GM18508 (cell line): ENCODE measurements at regions not wholly inside any gene's neighbourhood (a gene's known extent, or its start where the extent isn't known, plus 50 kb on each side); places are given as distances from the start of the nearest gene placed in this dataset.
"Not testable (repeated sequence)": the region's sequence is repeated elsewhere in the genome, so short reads cannot be mapped to it uniquely, and the experiment has no call there.

Experiments
- ATAC-seq: cut with Tn5 transposase; IDR thresholded peaks from one replicate; pipeline ENCODE4 v1.9.1; 2021; ENCODE audit warnings: moderate number of reproducible peaks; ENCODE audit not compliant: insufficient read depth, unreplicated experiment

DNA sequence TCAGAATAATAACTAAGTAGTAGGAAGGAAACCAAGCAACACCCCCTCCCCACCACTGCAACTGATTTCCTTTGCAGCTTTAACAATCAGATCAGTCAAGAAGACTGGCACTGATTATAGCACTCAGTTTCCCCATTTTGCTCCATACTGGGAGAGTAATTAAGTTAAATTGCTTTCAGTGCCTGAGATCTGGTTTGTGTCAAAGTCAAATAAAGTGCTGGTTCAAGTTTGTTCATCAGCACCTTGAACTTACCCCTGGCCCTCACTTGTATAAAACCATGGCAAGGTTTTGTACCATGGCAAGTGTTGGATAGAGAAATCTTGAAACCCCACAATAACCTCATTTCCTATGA lies 290.2 kb upstream of the SEMA6A start:
- ATAC-seq = no peak

DNA sequence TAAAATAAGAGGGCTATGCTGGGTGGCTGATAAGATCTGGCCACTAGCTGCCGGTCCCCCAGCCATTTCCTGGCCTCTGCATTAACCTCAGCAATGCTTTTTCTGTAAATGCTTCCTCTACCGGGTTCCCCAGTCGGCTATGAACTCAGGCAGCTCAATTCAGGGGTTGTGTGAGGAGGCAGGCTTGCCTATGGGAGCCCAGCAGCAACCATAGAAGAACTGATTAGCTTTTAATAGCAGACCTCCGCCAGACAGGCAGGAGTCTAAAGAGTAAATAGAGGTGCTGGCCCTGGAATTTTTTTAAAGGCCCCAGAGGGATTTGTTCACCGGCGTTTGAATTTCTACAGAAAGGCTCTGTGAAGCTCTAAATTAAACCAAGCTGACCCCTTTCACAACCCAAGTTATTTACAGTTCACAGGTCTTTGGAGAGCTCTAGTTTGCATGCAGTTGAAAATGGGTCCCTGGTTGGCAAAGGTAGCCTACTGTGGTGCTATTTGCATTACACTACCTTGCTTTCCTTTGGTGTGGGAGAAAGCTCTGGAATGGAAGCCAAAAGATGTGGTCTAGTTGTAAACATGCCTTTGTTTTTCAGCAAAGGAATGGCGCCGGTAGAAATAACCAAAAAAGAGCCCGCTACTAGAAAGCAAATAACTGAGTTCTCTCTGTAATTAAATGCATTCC lies 289.7 kb upstream of the SEMA6A start:
- ATAC-seq = no peak

DNA sequence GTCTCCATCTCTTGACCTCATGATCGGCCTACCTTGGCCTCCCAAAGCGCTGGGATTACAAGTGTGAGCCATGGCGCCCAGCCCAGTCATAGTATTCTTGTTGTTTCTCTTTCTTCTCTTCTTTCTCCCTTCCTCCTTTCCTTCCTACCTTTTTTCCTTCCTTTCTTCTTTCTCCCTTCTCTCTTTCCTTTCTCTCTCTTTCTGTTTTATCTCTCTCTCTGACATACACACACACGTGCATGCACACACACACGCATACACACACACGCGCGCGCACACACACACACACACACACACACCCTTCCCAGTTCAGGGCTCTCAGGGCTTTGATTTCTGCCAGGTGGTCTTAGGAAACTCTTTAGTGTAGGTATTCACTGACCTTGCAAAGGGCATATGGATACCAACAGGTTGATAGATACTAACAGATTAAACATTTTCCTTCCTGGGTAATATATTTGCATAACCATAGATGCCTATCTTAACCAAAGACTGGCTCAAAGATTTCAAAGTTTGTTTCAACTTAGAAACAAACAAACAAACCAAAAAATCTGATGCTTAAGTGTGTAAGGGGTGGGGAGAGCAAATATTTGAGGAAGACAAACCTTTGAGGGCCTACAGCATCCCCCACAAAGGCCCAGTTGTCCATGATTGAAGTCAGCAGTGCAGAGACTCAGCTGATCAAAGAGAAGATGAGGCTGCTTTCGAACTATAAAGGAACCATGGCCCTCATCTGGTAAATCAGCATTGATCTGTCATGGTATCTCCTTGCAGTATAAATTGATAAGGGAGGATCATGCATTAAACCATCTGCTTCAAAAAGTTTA lies 288.2 kb upstream of the SEMA6A start:
- ATAC-seq = no peak

DNA sequence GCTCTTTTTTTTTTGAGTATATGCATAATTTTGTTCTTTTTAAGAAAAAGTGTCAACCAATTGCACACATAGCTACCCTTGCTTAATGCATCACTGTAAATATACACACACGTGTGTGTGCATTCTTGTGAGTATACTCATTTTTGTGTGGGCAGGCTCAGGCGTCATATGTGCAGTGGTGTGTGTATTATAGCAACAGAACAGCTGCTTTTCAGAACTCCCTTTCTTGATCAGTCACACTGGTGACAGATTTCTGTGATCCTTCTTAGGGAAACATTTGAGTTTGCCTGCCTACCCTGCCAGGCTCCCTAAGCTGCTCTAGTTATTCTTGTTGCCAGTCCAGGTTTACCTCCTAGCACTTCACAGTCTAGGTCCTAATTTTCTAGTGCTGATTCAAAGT lies 287.0 kb upstream of the SEMA6A start:
- ATAC-seq = no peak

DNA sequence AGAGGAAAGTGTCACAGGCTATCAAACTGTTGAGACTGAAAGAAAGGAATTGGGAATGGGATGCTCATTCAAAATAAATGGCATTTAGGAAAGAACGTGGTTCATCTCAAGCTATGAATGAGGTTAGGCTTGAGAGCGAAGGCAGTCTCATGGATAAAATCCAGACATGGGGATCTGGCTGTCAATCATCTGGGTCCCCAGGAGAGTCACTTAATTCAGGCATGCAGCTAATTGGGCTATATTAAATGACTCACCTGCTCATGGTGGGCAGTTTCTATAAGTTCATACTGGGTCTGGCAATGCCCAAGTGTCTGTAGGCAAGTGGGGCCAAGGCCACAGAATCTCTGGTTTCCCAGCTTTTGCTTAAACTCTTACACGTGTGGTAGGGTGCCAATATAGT lies 286.5 kb upstream of the SEMA6A start:
- ATAC-seq = no peak

DNA sequence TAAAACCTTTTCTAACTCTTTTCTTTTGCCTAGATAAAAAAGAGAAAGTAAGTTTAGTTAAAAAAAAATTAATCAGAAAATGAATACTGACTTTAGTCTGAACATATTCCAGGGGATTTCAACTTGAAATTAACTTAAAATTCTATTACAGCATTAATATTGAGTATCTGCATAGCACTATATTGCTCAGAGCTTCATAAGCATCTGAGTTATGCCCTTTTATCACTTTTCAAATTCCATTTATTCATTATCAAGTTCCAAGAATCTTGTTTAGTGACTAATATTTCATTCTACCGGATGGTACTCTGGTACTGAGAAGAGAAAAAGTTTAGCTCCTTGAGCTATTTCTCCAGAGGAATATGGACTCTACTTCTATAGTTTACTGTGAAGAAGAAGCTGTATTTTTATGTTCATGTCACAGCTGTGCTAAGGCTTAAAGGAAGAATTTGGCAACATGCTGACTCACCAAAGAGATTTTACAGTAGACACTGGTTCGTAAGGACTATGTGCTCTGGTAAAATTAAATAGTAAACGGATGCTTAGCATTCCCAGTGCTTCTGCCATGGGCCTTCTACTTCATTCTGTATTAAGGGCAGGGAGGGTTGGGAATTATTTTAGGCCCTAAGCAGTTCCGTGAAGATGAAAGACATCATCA lies 285.2 kb upstream of the SEMA6A start:
- ATAC-seq = no peak

DNA sequence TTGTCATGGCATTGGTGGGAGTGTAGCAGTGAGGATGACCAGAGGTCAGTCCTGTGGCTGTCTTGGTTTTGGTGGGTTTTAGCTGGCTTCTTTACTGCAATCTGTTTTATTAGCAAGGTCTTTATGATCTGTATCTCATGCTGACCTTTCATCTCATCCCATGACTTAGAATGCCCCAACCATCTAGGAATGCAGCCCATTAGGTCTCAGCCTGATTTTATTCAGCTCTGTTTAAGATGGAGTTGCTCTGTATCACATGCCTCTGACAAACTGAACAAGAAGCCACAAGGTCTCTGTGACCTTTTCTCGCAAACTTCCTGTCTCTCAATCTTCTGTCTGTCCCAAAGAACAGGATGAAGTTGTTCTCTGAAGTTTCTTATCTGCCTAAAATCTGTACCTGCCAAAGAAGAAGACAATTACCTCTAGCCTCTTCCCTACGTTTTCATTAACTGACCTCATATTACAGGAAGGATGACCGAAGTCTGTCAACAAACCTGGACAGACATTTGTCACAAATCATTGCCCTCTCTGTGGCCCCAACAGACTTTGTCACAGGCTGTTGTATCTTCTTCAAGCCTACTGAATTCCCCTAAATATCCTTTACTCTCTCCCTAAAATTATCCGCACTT lies 284.2 kb upstream of the SEMA6A start:
- no peak for ATAC-seq

DNA sequence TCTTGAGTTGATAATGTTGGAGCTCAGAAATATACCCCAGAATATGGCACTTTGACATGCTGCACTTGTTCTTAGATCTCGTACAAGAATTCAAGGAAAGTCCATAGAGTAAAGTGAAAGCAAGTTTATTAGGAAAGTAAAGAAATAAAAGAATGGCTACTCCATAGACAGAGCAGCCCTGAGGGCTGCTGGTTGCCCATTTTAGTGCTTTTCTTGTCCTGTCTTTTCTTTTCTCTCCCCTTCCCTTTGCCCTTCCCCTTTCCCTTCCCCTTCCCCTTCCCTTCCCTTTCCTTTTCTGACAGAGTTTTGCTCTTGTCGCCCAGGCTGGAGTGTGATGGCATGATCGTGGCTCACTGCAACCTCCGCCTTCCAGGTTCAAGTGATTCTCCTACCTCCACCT lies 283.4 kb upstream of the SEMA6A start:
- ATAC-seq = not testable (repeated sequence)

DNA sequence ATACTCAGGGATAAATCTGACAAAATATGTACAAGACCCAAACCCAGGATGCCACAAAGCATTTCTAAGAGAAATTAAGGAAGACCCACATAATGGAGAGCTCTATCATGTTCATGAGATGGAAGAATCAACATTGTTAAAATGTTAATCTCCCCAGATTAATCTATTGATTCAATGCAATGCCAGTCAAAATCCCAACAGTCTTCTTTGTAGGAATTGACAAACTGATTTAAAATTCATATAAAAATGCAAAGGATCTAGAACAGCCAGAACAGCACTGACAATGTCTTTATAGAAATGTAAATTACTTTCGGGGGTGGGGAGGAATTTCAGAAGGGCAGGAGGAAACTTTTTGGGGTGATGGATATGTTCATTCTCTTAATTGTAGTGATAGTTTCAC lies 281.6 kb upstream of the SEMA6A start:
- ATAC-seq = no peak

DNA sequence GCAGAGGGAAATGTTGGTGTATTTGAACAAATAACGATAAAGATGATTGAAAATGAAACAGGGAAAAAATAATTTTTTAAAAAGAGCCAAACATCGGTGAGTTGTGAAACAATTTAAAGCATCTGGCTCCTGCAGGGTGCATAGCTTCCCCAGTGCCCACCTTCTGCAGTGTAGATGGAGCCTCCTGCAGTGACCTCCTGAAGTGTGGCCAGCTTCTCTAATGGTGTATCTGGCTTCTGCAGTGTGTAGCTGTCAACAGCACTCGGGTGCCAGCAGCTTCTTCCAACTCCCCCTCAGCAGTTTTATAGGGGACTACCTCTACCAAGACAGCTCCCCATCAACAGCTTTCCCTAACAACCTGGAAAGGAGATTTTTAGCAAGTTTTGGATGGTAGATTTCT lies 279.4 kb upstream of the SEMA6A start:
- no peak for ATAC-seq

DNA sequence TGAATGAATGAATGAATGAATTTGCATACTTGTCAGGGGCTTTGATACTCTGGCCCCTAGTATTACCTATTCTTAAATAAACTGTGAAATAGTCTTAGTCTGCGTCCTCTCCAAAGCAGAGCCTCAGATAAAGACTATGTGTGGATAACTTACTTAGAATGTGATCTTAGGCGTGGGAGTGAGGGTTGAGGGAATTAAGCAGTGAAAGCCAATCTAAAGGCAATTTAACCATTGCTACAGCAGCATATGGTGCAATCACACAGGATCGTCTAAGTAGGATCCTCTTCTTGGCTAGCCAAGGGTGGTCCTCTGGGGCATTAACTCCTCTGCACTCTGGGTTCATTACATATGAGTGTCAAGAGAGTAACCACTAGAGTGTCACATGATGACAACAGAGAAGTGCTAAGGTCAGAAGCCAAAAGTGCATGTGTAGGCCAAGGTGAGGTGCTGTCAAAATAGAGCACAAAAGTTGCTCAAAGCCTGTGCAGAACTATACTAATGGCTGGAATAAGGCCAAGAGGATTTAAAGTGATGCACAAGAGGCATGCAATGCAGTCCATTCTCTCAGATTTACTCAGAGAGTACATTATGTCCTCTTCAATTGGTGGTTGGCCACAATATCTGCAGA lies 274.4 kb upstream of the SEMA6A start:
- no peak for ATAC-seq

DNA sequence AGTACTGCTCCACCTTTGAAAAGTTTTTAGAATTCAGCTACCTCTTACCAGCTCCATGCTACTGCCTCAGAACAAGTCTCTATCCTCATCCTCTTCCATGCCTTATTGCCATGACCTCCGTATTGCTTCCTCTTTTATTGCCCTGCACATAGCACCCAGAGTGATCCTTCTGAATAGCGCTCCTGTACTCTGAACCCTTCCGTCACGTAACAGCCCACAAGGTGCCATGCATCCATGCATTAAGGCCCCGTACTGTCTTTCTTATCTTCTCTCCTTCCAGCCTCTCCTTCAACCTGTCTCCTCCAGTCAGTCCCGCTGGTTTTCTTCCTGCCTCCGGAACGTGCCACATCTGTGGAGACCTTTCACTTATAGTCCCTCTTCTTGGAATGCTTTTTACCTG lies 273.3 kb upstream of the SEMA6A start:
- no peak for ATAC-seq

DNA sequence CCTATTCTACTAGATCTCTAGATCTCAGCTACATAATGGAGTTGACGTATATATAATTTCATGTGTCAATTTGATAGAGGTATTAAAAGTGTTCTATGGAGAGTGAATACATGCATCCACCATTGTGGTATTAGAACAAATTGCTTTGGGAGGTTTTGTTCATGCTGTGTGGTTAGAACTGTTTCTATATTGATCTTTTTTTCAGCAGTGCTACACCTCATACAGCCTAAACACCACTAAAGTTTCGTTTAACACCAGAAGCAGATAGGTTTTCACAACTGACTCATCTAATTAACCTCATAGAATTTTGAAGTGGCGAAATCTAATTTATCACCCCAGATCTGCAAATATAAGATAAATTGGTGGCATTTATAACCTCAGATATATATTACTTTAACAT lies 269.4 kb upstream of the SEMA6A start:
- no peak for ATAC-seq

DNA sequence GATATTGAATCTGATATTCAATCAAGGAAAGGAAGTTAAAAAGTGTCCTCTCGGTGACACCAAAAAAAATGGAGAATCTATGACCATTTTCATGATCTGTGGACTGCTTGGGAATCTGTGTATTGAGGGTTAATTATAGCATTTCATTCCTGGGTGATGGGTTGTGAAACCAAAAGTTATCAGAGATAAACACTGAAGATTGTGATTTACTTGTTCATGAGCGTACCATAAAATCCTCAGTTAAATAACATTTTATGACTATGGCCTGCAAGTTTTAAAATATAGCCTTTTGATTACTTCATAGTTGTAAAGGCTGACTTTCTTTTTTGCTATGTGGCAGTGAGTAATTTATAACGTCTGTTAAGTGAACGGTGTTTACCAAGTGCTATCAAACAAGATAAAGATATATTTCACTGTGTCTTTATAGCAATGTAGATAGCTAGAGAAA lies 267.9 kb upstream of the SEMA6A start:
- no peak for ATAC-seq

DNA sequence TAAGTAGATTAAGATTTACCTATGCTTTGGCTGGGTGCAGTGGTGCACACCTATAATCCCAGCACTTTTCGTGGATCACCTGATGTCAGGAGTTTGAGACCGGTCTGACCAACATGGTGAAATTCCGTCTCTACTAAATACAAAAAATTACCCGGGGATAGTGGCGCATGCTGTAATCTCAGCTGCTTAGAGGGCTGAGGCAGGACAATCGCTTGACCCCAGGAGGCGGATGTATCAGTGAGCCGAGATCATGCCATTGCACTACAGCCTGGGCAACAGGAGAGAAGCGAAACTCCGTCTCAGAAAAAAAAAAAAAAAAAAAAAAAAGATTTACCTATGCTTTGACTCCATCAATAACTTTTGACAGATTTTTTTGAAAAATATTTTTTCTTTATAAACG lies 267.1 kb upstream of the SEMA6A start:
- ATAC-seq = no peak

DNA sequence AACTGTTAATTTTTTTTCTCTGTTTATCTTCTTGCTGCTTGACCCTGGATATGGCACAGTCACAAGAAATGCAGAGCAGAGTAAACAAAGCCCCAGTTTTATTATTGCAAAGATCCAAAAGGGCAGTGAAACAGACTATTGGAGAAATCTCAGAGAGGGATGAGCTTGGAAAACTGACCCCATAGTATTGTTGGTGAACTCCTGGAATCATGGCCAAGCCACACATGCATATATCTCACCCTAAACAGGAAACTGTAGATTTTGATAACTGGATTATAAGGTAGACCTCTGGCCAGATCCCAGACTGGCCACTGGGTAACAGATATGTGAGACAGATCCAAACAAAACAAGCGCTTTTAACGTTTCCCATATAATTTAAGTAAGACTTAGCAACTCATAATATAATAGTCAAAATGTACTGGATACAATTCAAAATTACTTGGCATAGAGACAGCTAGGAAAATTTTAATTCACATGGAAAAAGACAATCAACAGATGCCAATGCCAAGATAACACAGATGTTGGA lies 263.5 kb upstream of the SEMA6A start:
- no peak for ATAC-seq

DNA sequence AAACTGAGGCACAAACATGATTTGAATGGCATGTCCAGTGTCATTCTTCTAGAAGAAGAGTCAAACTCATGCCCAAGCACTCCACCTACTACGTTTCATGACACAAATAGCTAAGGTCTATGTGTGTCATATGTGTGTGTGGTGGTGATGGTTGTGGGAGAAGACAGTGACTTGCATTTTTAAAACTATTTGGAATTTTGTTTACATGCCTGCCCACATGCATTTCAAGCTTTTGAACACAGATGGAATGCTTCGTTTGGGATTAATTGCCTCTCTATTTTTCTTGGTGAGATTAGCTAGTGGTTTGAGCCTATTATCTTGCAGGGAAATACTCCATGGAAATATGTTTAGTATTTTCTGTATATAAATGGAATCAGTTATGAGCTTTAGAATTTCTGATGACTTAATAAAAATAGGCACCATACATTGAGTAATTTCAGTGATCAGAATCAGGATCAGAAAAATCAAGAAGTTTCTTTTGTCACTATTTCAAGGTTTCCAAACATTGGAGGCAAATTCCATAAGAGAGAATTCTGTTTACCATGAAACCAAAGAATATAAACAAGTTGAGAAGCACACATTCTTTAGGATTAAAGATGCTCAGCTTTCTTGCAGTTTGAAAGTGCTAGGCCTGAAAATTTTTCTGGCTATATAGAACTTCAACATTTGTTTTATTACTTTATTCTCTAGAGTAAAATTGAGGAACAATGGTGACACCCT lies 260.3 kb upstream of the SEMA6A start:
- no peak for ATAC-seq

DNA sequence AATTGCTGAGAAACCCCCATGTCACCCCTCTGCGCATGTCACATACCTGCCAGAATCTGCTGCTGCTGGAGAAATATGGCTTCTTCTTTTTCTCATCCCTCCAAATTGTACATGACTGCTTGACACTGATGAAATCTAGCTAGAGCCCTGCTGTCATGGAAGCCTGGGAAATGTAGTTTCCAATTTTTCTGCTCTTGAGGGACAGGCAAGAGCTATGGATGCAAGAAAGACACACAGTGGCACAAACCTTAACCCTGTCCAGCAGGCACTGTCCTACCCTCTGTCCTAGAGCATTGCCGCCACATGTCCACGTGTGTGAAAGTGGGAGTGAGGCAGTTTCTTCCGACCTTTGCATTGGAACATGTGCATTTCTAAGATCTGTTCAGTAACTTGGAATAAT lies 255.5 kb upstream of the SEMA6A start:
- no peak for ATAC-seq

DNA sequence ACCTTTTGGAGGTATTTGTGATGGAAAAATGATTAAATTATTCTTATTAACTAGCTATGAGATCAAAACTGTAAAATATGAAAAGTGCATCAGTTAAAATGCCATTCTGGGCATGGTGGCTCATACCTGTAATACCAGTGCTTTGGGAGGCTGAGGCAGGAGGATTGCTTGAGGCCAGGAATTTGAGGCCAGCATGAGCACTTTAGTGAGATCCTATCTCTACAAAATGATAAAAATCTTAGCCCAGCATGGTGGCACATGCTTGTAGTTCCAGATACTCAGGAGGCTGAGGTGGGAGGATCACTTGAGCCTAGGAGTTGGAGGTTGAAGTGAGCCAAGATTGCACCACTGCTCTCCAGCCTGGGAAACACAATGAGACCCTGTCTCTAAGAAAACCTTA lies 252.5 kb upstream of the SEMA6A start:
- ATAC-seq = no peak

DNA sequence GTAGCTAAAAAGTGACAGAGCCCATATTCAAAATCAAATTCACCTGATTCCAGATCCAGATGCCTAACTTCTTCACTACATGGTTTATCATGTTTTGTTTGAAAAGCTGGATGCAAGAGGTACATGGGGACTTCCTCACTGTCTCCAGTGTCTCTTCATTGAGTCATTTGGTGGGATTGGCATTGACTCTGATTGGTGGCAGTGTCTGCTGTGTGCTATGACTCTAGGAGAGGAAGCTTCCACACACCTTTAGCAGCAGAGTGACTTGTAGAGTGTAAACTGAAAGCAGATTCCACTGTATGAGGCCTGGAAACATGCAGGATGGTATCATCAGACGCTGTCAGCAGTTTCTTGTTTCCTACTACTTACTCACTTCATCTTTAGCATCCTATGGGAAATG lies 250.9 kb upstream of the SEMA6A start:
- no peak for ATAC-seq
